Thymus (tissue), 11 donors: ENCODE measurements at regions not wholly inside any gene's neighbourhood (a gene's known extent, or its start where the extent isn't known, plus 50 kb on each side); places are given as distances from the start of the nearest gene placed in this dataset.
"Not testable (repeated sequence)": the region's sequence is repeated elsewhere in the genome, so short reads cannot be mapped to it uniquely, and the experiment has no call there.

Experiments
- DNase-seq, 9 donors: peaks; one replicate each; pipeline ENCODE4 v3.0.0-alpha.2; 2013; ENCODE audit warnings: low spot score in 9 of 9, low read depth in 6 of 9, missing footprints in 1 of 9
- H3K27ac ChIP-seq, 2 donors: one replicate each; pipeline ENCODE4 v1.5.1; 2013; ENCODE audit warnings: control low read depth in 1 of 2, low read depth in 1 of 2, low read length in 1 of 2, mild to moderate bottlenecking in 1 of 2, moderate library complexity in 1 of 2
- H3K27me3 ChIP-seq, 2 donors: one replicate each; pipeline ENCODE4 v1.5.1; 2013; ENCODE audit warnings: low read length in 1 of 2; ENCODE audit not compliant: control insufficient read depth in 2 of 2, insufficient read depth in 1 of 2
- H3K36me3 ChIP-seq, 2 donors: one replicate each; pipeline ENCODE4 v1.5.1; 2013; ENCODE audit warnings: low read length in 1 of 2, mild to moderate bottlenecking in 1 of 2, moderate library complexity in 1 of 2; ENCODE audit not compliant: control insufficient read depth in 2 of 2, insufficient read depth in 2 of 2
- H3K4me1 ChIP-seq, 2 donors: one replicate each; pipeline ENCODE4 v1.5.1; 2013; ENCODE audit warnings: low read length in 2 of 2; ENCODE audit not compliant: control insufficient read depth in 2 of 2, insufficient read depth in 2 of 2
- H3K4me3 ChIP-seq, 2 donors: one replicate each; pipeline ENCODE4 v1.5.1; 2013; ENCODE audit warnings: low read length in 2 of 2, control low read depth in 1 of 2, mild to moderate bottlenecking in 1 of 2
- H3K9me3 ChIP-seq, 2 donors: one replicate each; pipeline ENCODE4 v1.5.1; 2013; ENCODE audit warnings: low read length in 1 of 2, mild to moderate bottlenecking in 1 of 2; ENCODE audit not compliant: control insufficient read depth in 2 of 2, insufficient read depth in 1 of 2
- WGBS: extraction: QIAGEN DNeasy Blood & Tissue Kit; methylation state at CpG from one replicate; pipeline ENCODE4 v1.1.7; 2013; 5-methylcytosine and 5-hydroxymethylcytosine counted together
- donor health status: healthy.

DNA sequence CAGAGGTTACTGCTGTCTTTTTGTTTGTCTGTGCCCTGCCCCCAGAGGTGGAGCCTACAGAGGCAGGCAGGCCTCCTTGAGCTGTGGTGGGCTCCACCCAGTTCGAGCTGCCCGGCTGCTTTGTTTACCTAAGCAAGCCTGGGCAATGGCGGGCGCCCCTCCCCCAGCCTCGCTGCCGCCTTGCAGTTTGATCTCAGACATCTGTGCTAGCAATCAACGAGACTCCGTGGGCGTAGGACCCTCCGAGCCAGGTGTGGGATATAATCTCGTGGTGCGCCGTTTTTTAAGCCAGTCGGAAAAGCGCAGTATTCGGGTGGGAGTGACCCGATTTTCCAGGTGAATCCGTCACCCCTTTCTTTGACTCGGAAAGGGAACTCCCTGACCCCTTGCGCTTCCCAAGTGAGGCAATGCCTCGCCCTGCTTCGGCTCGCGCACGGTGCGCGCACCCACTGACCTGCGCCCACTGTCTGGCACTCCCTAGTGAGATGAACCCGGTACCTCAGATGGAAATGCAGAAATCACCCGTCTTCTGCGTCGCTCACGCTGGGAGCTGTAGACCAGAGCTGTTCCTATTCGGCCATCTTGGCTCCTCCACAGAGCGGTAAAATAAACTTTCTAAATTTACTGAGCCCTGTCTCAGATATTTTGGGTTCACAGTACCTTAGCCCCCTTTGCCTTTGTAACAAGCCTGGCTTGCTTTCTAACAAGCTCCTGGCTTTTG lies 64.9 kb upstream of the ENPEP start:
- H3K4me1 ChIP-seq, H3K4me3 ChIP-seq, H3K27ac ChIP-seq, DNase-seq, H3K36me3 ChIP-seq, H3K9me3 ChIP-seq, H3K27me3 ChIP-seq: not testable (repeated sequence)
- 72% methylated on average over 24 of the region's 35 CpGs for WGBS

DNA sequence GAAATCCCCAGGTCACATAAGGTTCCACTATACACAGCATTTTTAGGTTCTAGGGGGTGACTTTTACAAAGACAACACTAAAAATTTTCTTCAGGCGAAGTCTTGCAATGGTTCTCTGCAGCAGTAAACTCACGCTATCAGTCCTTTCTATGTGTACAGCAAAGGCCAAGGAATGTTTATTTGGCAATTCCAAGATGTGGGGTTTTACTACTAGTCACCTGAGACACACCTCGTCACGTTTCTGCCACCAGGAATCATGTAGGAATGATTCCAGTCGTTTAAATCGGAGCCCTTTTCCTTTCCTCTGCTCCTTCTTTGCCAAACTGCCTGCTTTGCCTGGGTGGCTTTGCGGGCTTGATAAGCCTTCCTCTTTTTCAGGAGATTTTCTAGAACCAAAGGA lies 75.9 kb upstream of the ENPEP start:
- no peak overlapping the region for H3K4me3 ChIP-seq
- H3K4me1 ChIP-seq: no peaks in the 10 kb centered on the region
- no peaks in the 10 kb centered on the region for H3K36me3 ChIP-seq
- no peaks in the 10 kb centered on the region for H3K9me3 ChIP-seq
- no peak for DNase-seq
- 78% methylated on average over 7 of the region's 7 CpGs for WGBS
- H3K27ac ChIP-seq: no peak overlapping the region
- no peaks in the 10 kb centered on the region for H3K27me3 ChIP-seq

DNA sequence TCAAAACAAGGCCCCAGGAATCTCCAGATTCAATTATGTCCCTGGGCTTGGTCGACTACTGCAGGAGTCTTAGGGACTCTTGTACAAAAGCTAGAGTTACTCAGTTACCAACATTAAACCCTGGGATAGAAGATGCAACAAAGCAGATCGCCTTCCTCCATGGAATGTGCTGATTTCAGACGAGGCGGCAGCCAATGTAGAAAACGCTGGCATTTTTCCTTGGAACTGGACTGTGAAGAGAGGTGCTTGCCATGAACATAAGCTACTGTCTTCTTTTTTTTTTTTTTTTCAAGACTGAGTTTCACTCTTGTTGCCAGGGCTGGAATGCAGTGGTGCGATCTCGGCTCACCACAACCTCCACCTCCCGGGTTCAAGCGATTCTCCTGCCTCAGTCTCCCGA lies 76.9 kb upstream of the ENPEP start:
- H3K27me3 ChIP-seq, H3K36me3 ChIP-seq, H3K4me3 ChIP-seq, H3K4me1 ChIP-seq, H3K9me3 ChIP-seq, H3K27ac ChIP-seq: not testable (repeated sequence)
- peak in 1 of 9 donors; percentile 8 for DNase-seq
- WGBS: 94% methylated on average over 10 of the region's 10 CpGs

DNA sequence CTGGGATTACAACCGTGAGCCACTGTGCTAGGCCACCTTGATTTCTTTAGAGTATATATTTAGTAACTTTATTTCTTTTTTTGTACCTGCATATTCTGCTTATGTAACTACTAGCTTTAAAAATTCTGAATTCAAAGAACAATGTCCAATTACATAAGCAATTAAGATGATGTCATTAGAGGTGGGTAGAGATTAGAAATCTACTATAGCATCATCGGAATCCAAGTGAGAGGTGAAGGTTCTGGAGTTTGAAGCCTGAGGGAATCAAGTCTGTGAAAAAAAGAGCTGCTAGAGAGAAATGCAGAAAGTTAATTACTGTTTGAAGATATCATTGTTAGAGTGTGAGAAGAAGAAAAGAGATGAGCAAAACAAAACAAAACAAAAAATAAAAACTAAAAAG lies 79.0 kb upstream of the ENPEP start:
- Histone ChIP-seq H3K27ac (no peak overlapping the region), H3K36me3 (no peaks in the 10 kb centered on the region), H3K4me1 (no peaks in the 10 kb centered on the region), H3K4me3 (no peak overlapping the region), H3K9me3 (no peaks in the 10 kb centered on the region), H3K27me3 (no peaks in the 10 kb centered on the region)
- 98% methylated on average over 2 of the region's 2 CpGs for WGBS
- no peak for DNase-seq

DNA sequence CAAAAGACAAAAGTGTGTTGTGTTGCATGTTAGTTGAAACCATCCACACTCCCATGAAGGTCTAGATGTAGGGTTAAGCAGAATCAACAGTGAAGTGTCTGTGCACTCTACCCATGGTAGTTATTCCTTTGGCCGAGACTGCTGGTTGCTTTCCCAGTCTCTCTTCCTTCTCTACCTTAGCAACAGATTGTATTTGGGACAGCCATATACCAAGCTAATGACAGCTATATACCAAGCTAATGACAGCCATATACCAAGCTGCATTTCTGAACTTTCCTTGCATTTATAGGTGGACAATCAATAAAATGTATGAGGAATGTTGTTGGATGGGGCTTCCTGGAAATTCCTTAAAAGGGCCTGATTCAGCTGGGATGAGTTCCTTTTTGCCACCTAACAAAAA lies 80.5 kb upstream of the ENPEP start:
- H3K27me3 ChIP-seq: no peaks in the 10 kb centered on the region
- no peak overlapping the region for H3K4me3 ChIP-seq
- no peaks in the 10 kb centered on the region for H3K9me3 ChIP-seq
- H3K4me1 ChIP-seq: no peaks in the 10 kb centered on the region
- 91% methylated on average over 1 of the region's 1 CpG for WGBS
- no peak for DNase-seq
- H3K36me3 ChIP-seq: no peaks in the 10 kb centered on the region
- no peak overlapping the region for H3K27ac ChIP-seq

- H3K4me1 ChIP-seq: no peaks in the 10 kb centered on the region
- H3K9me3 ChIP-seq: no peaks in the 10 kb centered on the region
- no peak overlapping the region for H3K27ac ChIP-seq
- no peaks in the 10 kb centered on the region for H3K27me3 ChIP-seq
- no peak overlapping the region for H3K4me3 ChIP-seq
- no peaks in the 10 kb centered on the region for H3K36me3 ChIP-seq
- DNase-seq: no peak
Measured at GRCh38 chr4:110394871-110395270, 81.1 kb upstream of the ENPEP start.

DNA sequence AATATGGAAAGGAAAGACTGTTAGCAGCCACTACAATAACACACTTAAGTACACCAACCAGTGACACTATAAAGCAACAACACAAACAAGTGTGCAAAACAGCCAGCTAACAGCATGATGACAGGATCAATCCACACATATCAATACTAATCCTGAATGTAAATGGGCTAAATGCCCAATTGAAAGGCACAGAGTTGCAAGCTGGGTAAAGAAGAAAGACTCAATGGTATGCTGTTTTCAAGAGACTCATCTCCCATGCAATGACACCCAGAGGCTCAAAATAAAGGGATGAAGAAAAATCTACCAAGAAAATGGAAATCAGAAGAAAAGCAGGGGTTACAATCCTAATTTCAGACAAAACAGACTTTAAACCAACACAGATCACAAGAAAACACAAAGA lies 94.2 kb upstream of the ENPEP start:
- H3K4me1 ChIP-seq: no peaks in the 10 kb centered on the region
- H3K36me3 ChIP-seq: no peaks in the 10 kb centered on the region
- DNase-seq: no peak
- H3K27ac ChIP-seq: no peak overlapping the region
- H3K27me3 ChIP-seq: no peaks in the 10 kb centered on the region
- H3K9me3 ChIP-seq: no peaks in the 10 kb centered on the region
- no peak overlapping the region for H3K4me3 ChIP-seq

- no peak overlapping the region for H3K27ac ChIP-seq
- no peak overlapping the region for H3K4me3 ChIP-seq
- H3K36me3 ChIP-seq: no peaks in the 10 kb centered on the region
- 94% methylated on average over 2 of the region's 2 CpGs for WGBS
- H3K4me1 ChIP-seq: no peaks in the 10 kb centered on the region
- no peaks in the 10 kb centered on the region for H3K27me3 ChIP-seq
- DNase-seq: no peak
- no peaks in the 10 kb centered on the region for H3K9me3 ChIP-seq
Measured at GRCh38 chr4:110372485-110372884, 103.5 kb upstream of the ENPEP start.

- H3K9me3 ChIP-seq: no peaks in the 10 kb centered on the region
- no peak overlapping the region for H3K4me3 ChIP-seq
- no peaks in the 10 kb centered on the region for H3K36me3 ChIP-seq
- H3K27me3 ChIP-seq: no peaks in the 10 kb centered on the region
- no peaks in the 10 kb centered on the region for H3K4me1 ChIP-seq
- 92% methylated on average over 4 of the region's 4 CpGs for WGBS
- DNase-seq: no peak
- H3K27ac ChIP-seq: no peak overlapping the region
Measured at GRCh38 chr4:110371016-110371770, 104.8 kb upstream of the ENPEP start.
